Stomach smooth muscle (tissue), 2 donors: ENCODE measurements at regions not wholly inside any gene's neighbourhood (a gene's known extent, or its start where the extent isn't known, plus 50 kb on each side); places are given as distances from the start of the nearest gene placed in this dataset.

Experiments used
- H3K27ac ChIP-seq: one replicate; pipeline ENCODE4 v1.7.0; 2013; ENCODE audit warnings: mild to moderate bottlenecking, low read length, inconsistent platforms
- H3K27me3 ChIP-seq, 2 donors: one replicate each; pipeline ENCODE4 v1.7.0; 2013; ENCODE audit warnings: low read length in 2 of 2; ENCODE audit not compliant: insufficient read depth in 2 of 2, control insufficient read depth in 1 of 2
- H3K36me3 ChIP-seq, 2 donors: one replicate each; pipeline ENCODE4 v1.7.0; 2013; ENCODE audit warnings: low read length in 2 of 2; ENCODE audit not compliant: control insufficient read depth in 2 of 2, insufficient read depth in 2 of 2
- H3K4me1 ChIP-seq: one replicate; pipeline ENCODE4 v1.7.0; 2013; ENCODE audit warnings: low read length; ENCODE audit not compliant: control insufficient read depth, insufficient read depth
- H3K4me3 ChIP-seq, 2 donors: one replicate each; pipeline ENCODE4 v1.7.0; 2013; ENCODE audit warnings: low read length in 2 of 2
- H3K9ac ChIP-seq, 2 donors: one replicate each; pipeline ENCODE4 v1.7.0; 2013; ENCODE audit warnings: low read length in 2 of 2, mild to moderate bottlenecking in 1 of 2
- H3K9me3 ChIP-seq, 2 donors: one replicate each; pipeline ENCODE4 v1.7.0; 2013; ENCODE audit warnings: low read length in 2 of 2; ENCODE audit not compliant: control insufficient read depth in 2 of 2
- donor health status: healthy.
- donor health status: Pancreatic carcinoma.

DNA sequence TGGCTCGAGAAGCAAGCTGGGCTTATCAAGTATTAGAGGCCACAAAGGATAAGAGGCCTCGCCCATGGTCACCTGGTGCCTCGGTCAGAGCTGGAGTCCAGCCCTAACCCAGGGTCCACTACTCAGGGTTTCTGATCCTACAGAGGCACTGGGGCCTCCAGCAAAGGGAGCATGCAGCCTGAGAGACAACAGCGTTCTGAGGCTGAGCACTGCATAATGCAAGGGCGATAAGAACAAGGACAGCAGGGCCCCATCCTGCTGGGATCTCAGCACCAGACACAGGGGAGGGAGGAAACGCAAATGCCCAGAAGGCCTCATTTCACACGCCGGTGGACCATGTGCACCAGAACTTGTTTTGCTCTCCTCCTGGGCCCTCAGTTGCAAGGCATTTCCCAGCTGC is 63.0 kb downstream of the C5orf15 start:
- Histone ChIP-seq H3K9ac (no peak overlapping the region), H3K4me3 (no peak overlapping the region), H3K36me3 (no peaks in the 10 kb centered on the region), H3K4me1 (peaks cover 11% of the 10 kb centered on the region), H3K27me3 (no peaks in the 10 kb centered on the region), H3K27ac (no peak overlapping the region), H3K9me3 (no peaks in the 10 kb centered on the region)

DNA sequence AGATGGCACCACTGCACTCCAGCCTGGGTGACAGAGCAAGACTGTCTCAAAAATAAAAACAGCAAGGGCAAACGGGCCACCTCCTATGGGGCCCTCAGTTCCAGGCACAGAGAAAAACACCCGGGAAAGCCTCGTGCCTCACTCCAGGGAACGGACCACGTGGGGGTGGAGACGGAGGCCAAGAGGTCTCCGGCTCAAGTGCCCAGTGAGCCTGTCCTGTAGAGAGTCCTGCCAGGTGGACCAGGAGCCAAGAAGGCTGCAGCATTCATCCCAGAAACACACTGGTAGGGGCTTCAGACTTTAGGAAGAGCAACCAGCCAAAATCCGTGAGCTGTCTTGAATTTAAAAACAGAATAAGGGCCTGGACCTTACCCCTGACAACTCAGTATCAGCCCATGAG is 63.8 kb downstream of the C5orf15 start:
- H3K36me3 ChIP-seq = no peaks in the 10 kb centered on the region
- no peaks in the 10 kb centered on the region for H3K27me3 ChIP-seq
- no peaks in the 10 kb centered on the region for H3K9me3 ChIP-seq
- H3K4me1 ChIP-seq = peaks cover 6% of the 10 kb centered on the region
- H3K9ac ChIP-seq = no peak overlapping the region
- no peak overlapping the region for H3K4me3 ChIP-seq
- H3K27ac ChIP-seq = no peak overlapping the region

DNA sequence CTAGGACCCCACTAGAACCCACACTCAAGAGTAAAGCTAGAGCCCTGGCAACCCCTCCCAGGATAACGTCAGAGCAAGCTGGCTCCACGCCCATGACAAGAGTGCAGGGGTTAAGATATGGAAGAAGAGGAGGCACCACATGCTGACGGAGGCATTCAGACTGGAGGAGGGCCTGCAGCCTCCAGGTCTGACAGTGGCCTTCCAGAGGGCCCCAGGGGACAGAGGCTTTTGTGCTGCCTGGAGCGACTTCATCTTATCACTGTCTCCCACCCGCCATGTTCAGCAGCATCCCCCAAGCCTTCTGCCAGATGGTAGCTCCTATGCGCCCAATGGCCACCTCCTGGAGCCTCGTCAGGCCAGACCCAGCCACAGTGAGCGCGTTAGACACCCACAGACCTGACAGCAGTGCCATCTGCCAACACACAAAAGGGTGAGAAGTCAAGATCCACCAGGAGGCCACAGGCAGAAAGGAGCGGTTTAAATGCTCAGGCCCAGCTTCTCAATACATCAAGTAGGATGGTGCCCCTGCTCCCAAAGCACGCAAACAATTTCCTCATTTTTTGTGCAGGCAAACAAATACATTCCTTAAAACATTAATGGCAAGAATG is 65.8 kb downstream of the C5orf15 start:
- Histone ChIP-seq H3K9ac (no peak overlapping the region), H3K4me1 (no peaks in the 10 kb centered on the region), H3K36me3 (no peaks in the 10 kb centered on the region)

DNA sequence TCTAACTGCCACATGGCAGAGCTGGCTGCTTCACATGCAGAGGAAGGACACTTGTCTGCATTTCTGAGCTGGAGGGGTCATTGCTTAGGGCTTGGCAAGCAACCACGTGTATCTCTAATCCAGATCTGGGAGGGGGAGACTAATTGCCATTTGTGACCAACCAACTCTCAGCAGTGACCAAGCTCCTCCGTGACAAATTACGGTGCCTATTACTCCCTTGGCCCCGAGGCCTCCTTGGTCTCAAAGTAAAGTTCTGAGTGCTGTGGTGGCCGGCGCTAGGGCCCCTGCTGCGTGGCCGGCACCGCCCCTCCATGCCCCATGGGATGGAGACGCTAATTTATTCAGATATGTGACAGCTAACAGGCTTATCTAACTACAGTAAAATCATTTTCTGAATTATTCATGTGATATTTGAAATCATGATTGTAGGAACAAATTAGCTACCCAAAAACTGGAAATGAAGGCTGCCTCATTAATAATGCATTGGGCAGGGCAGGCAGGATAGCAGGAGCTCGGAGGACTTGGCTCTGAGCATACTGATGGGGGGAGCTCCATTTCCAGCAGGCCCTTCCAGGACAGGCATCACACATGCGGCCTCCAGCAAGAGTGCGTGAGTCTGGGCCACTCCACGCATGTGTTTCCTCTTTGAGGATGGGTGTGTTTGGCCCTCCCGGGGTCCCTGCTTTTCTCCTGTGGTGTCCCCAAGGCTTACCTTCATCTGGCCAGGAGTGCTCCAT is 67.7 kb downstream of the C5orf15 start:
- Histone ChIP-seq H3K27ac (no peak overlapping the region), H3K36me3 (no peaks in the 10 kb centered on the region), H3K9ac (no peak overlapping the region), H3K9me3 (no peaks in the 10 kb centered on the region), H3K4me1 (no peaks in the 10 kb centered on the region), H3K4me3 (no peak overlapping the region), H3K27me3 (no peaks in the 10 kb centered on the region)

More for the DNA sequence above, 65.8 kb downstream of the C5orf15 start:
- Histone ChIP-seq H3K27ac (no peak overlapping the region), H3K4me3 (no peak overlapping the region), H3K27me3 (no peaks in the 10 kb centered on the region), H3K9me3 (no peaks in the 10 kb centered on the region)

DNA sequence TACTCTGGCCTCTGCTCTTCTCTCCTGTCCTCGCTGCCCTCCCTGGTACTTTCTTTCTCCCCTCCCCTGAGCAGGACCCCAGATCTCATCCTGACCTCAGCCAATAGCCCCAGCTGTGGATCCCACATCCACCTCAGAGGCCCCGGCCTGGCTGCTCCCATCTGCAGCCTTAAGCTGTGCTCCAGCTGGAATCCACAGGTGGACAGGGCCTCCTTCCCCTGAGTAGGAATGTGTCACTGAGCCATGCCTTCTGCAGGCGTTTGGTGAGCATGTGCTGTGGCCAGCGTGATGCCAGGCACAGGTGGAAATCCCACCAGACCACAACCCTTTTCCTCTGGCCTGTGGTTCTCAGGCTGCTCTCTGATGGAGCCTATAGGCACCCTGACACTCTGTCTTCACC is 68.9 kb downstream of the C5orf15 start:
- no peak overlapping the region for H3K4me3 ChIP-seq
- no peaks in the 10 kb centered on the region for H3K36me3 ChIP-seq
- H3K27ac ChIP-seq = no peak overlapping the region
- H3K9ac ChIP-seq = no peak overlapping the region
- H3K9me3 ChIP-seq = no peaks in the 10 kb centered on the region
- H3K4me1 ChIP-seq = no peaks in the 10 kb centered on the region
- no peaks in the 10 kb centered on the region for H3K27me3 ChIP-seq

DNA sequence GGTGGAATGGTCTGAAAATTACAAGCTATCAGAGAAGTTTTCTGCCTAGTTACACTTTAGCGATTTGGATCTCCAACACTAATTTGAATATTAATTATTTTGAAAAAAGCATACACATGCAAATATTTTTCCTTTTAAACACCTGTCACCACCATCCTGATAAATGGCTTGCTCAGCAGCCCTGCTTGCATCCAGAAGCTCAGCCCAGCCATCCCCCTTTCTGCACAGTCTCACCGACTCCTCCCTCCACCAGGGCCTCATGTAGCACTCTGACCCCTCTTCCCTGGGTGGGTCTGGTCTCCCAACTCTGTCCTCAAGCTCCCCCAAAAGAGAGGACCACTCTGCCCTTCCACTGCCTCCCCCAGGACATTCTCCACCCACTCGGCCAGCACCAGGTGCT is 70.0 kb downstream of the C5orf15 start:
- Histone ChIP-seq H3K9me3 (no peaks in the 10 kb centered on the region), H3K9ac (no peak overlapping the region), H3K27ac (no peak overlapping the region), H3K27me3 (no peaks in the 10 kb centered on the region), H3K36me3 (no peaks in the 10 kb centered on the region), H3K4me3 (no peak overlapping the region), H3K4me1 (peaks cover 4% of the 10 kb centered on the region)

DNA sequence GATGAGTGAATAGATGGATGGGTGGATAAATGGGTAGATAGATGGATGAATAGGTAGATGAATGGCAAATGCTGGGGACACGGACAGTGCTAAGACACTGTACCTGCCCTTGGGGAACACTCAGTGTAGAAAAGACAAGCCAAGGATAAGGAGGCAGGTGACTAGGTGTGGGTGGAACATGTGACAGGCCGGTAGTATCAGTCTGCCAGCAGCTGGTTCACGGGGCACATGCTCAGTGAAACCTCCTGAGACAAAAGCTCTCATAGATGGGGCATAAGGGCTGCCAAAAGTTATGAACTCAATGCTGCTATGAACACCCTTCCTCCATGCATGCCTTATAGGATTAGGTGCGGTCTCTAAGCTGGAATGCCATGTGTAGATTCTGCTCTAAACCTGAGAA is 71.0 kb downstream of the C5orf15 start:
- no peaks in the 10 kb centered on the region for H3K27me3 ChIP-seq
- H3K27ac ChIP-seq = no peak overlapping the region
- no peaks in the 10 kb centered on the region for H3K36me3 ChIP-seq
- H3K9ac ChIP-seq = no peak overlapping the region
- H3K9me3 ChIP-seq = no peaks in the 10 kb centered on the region
- H3K4me1 ChIP-seq = peaks cover 4% of the 10 kb centered on the region
- no peak overlapping the region for H3K4me3 ChIP-seq

DNA sequence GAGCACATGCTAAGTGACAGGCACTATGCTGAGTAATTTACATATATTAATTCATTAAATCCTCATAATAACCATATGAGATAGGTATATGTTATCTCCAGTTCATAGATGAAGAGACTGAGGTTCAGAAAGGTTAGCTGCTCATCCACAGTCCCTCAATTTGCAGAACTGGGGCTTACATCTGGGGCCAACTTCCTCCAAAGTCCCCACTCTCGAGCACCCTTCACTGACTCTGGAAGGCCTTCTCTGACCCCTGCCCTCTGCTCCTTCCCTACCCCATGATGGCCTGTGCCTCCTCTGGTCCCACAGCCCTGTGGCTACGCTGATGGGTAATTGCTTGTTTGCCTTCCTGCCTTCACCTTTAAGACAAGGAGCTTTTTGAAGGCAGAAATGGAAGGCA is 71.6 kb downstream of the C5orf15 start:
- Histone ChIP-seq H3K4me3 (no peak overlapping the region), H3K27me3 (no peaks in the 10 kb centered on the region), H3K9me3 (no peaks in the 10 kb centered on the region), H3K9ac (no peak overlapping the region), H3K27ac (no peak overlapping the region), H3K36me3 (no peaks in the 10 kb centered on the region), H3K4me1 (peaks cover 4% of the 10 kb centered on the region)

DNA sequence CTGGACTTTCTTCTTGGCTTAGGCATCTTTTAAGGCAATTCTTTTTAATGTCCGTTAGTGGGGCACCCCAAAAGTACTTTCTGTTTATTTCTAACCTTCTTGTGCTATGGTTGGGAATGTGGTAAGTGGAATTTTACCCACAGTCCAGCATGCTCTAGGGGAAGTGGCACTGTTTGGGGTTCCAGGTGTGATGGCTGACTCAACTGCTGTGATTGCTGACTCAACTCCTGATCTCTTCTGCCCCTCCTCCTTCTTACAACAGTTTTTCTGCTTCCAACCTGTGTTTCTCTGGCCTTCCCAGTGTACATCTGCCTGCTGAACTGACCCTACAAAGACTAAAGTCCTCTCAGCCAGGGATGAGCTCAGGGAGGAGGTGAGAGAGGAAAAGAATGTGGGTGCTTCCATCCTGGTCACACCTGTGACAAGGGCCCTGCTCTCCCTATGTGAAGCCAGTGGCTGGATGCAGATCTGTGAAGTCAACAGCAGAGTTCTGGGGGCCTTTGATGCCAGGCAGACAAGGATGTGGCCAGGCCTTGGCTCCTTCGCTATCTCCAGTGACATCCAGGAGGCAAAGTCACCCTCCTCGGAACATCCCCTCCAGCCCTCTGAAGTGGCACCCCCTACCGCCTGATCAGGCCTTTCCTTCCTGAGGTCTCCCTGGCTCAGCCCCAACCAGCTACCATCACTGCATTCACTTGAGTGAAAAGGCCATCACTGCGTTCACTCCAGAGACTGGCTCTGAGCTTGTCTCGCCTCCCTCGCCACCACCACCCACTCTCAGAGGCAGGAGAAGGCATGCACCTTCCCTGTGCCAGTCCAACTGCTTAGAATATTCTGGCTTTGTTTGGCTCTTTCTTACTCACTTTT is 72.2 kb downstream of the C5orf15 start:
- H3K27ac ChIP-seq = no peak overlapping the region
- H3K36me3 ChIP-seq = no peaks in the 10 kb centered on the region
- no peaks in the 10 kb centered on the region for H3K9me3 ChIP-seq
- H3K9ac ChIP-seq = no peak overlapping the region
- H3K4me3 ChIP-seq = no peak overlapping the region
- peaks cover 4% of the 10 kb centered on the region for H3K4me1 ChIP-seq
- H3K27me3 ChIP-seq = no peaks in the 10 kb centered on the region

DNA sequence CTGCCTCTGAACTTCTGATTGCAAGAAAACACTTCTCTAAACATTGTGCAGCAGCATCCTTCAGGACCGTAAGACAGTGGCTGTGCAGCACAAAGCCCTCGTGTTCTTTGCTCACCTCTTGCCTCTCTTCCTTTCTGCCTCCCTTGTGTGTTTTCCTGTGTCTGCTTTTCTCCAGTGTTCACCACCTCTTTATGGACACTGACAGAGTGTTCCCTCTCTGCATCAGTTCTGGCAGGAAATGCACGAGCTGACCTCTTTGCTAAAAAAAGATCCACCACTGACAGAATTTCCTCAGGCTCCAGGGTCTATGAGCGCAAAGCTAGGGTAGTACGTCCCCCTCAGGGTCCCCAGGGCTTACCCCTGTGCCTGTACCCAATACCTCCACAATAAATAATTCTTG is 74.3 kb downstream of the C5orf15 start:
- H3K27ac ChIP-seq = no peak overlapping the region
- no peaks in the 10 kb centered on the region for H3K36me3 ChIP-seq
- H3K27me3 ChIP-seq = no peaks in the 10 kb centered on the region
- H3K4me1 ChIP-seq = peaks cover 4% of the 10 kb centered on the region
- H3K9me3 ChIP-seq = no peaks in the 10 kb centered on the region
- H3K9ac ChIP-seq = no peak overlapping the region
- H3K4me3 ChIP-seq = no peak overlapping the region
